IMR-90 (cell line): ENCODE measurements at regions not wholly inside any gene's neighbourhood (a gene's known extent, or its start where the extent isn't known, plus 50 kb on each side); places are given as distances from the start of the nearest gene placed in this dataset.

ENCODE experiments used
- ATAC-seq: fragments of 200-7000 bp; cut with Tn5 transposase; 2 replicates; pipeline ENCODE4 v1.9.1; 2020; ENCODE audit warnings: low read depth, mild to moderate bottlenecking, moderate library complexity
- BruUV-seq: library from RNA; stranded (reverse); fragments of 400-500 nt; replicated peaks from 2 replicates; lab custom pipeline; 2021; lab: Mats Ljungman, UMichigan
- CTCF ChIA-PET: fragments of 300-600 bp; formaldehyde crosslinking; extraction: SDS; loops from one replicate; lab custom pipeline; 2021; ENCODE audit warnings: antibody characterized with exemption; lab: Yijun Ruan, JAX
- POLR2A ChIA-PET: fragments of 300-600 bp; sonication (Branson Sonifier 250); formaldehyde crosslinking; loops from one replicate; lab custom pipeline; 2022; ENCODE audit warnings: antibody characterized with exemption; ENCODE audit not compliant: unreplicated experiment; lab: Charles Lee
- DNase-seq: peaks from one replicate; pipeline ENCODE4 v3.0.0; 2013
- H2AFZ ChIP-seq: replicated peaks from 2 replicates; pipeline ENCODE3; 2013; ENCODE audit warnings: low read length, mild to moderate bottlenecking; ENCODE audit not compliant: poor library complexity
- H2AK5ac ChIP-seq: 2 replicates; pipeline ENCODE4 v1.6.1; 2013; ENCODE audit warnings: low read depth, low read length, inconsistent platforms
- H2AK9ac ChIP-seq: replicated peaks from 2 replicates; pipeline ENCODE3; 2013; ENCODE audit warnings: mild to moderate bottlenecking, low read depth, low read length, moderate library complexity; ENCODE audit not compliant: poor library complexity
- H2BK120ac ChIP-seq: 2 replicates; pipeline ENCODE4 v1.6.1; 2013; ENCODE audit warnings: low read depth, low read length, inconsistent platforms
- H2BK15ac ChIP-seq: 3 replicates; pipeline ENCODE4 v1.6.1; 2013; ENCODE audit warnings: low read depth, low read length, inconsistent platforms
- H2BK20ac ChIP-seq: 2 replicates; pipeline ENCODE4 v1.6.1; 2013; ENCODE audit warnings: low read depth, mild to moderate bottlenecking, inconsistent platforms, low read length, moderate library complexity
- H2BK5ac ChIP-seq: 2 replicates; pipeline ENCODE4 v1.6.1; 2013; ENCODE audit warnings: mild to moderate bottlenecking, low read depth, low read length, inconsistent platforms; ENCODE audit not compliant: poor library complexity, severe bottlenecking
- H3K14ac ChIP-seq: replicated peaks from 2 replicates; pipeline ENCODE4 v1.6.1; 2013; ENCODE audit warnings: low read depth, low read length, inconsistent platforms
- H3K18ac ChIP-seq: 2 replicates; pipeline ENCODE4 v1.6.1; 2013; ENCODE audit warnings: low read depth, low read length, control low read depth
- H3K23ac ChIP-seq: 2 replicates; pipeline ENCODE4 v1.6.1; 2013; ENCODE audit warnings: low read depth, low read length, inconsistent platforms
- H3K27ac ChIP-seq: 2 replicates; pipeline ENCODE4 v1.5.1; 2013; ENCODE audit warnings: mild to moderate bottlenecking, control low read depth, low read length; ENCODE audit not compliant: insufficient read depth
- H3K27me3 ChIP-seq: 2 replicates; pipeline ENCODE4 v1.6.1; 2013; ENCODE audit warnings: low read length; ENCODE audit not compliant: control insufficient read depth, insufficient read depth
- H3K36me3 ChIP-seq: 2 replicates; pipeline ENCODE4 v1.6.1; 2013; ENCODE audit warnings: low read length, mixed read lengths; ENCODE audit not compliant: control insufficient read depth, insufficient read depth
- H3K4ac ChIP-seq: 2 replicates; pipeline ENCODE4 v1.6.1; 2013; ENCODE audit warnings: low read depth, low read length, inconsistent platforms
- H3K4me1 ChIP-seq: 2 replicates; pipeline ENCODE4 v1.6.1; 2013; ENCODE audit warnings: low read length, mixed read lengths; ENCODE audit not compliant: control insufficient read depth, insufficient read depth
- H3K4me2 ChIP-seq: 2 replicates; pipeline ENCODE4 v1.6.1; 2013; ENCODE audit warnings: low read depth, mild to moderate bottlenecking, control low read depth, low read length, moderate library complexity
- H3K4me3 ChIP-seq: 2 replicates; pipeline ENCODE4 v1.5.1; 2013; ENCODE audit warnings: low read depth, mild to moderate bottlenecking, control low read depth, low read length, moderate library complexity; ENCODE audit not compliant: insufficient read depth
- H3K56ac ChIP-seq: 2 replicates; pipeline ENCODE4 v1.6.1; 2013; ENCODE audit warnings: low read length, inconsistent platforms; ENCODE audit not compliant: insufficient read depth; ENCODE audit errors: extremely low read depth
- H3K79me1 ChIP-seq, 2 experiments: 2 replicates each; pipeline ENCODE4 v1.6.1; 2013; ENCODE audit warnings: low read length in 2 of 2, inconsistent platforms in 1 of 2, low read depth in 1 of 2
- H3K9ac ChIP-seq: 2 replicates; pipeline ENCODE4 v1.6.1; 2013; ENCODE audit warnings: low read depth, low read length, control low read depth
- H3K9me1 ChIP-seq: 2 replicates; pipeline ENCODE4 v1.6.1; 2013; ENCODE audit warnings: low read length, inconsistent platforms; ENCODE audit not compliant: insufficient read depth
- H3K9me3 ChIP-seq: 2 replicates; pipeline ENCODE4 v1.6.1; 2013; ENCODE audit warnings: low read length; ENCODE audit not compliant: control insufficient read depth, insufficient read depth
- H4K20me1 ChIP-seq: 2 replicates; pipeline ENCODE4 v1.6.1; 2013; ENCODE audit warnings: low read length, inconsistent platforms; ENCODE audit not compliant: insufficient read depth
- H4K5ac ChIP-seq: 2 replicates; pipeline ENCODE4 v1.6.1; 2013; ENCODE audit warnings: mild to moderate bottlenecking, low read depth, low read length, control low read depth
- H4K8ac ChIP-seq, 2 experiments: 2 replicates each; pipeline ENCODE4 v1.6.1; 2013; ENCODE audit warnings: low read depth in 2 of 2, low read length in 2 of 2, control low read depth in 1 of 2, inconsistent platforms in 1 of 2
- H4K91ac ChIP-seq: 2 replicates; pipeline ENCODE4 v1.6.1; 2013; ENCODE audit warnings: low read depth, low read length, inconsistent platforms; ENCODE audit not compliant: insufficient read depth
- MAFK ChIP-seq: IDR thresholded peaks from 2 replicates; pipeline ENCODE4 v1.6.1; 2012; ENCODE audit warnings: low read depth, low read length, improper control_type of control experiment
- RFX5 ChIP-seq: IDR thresholded peaks from 2 replicates; pipeline ENCODE4 v1.8.0; 2012; ENCODE audit warnings: low read depth, mild to moderate bottlenecking, low read length, moderate library complexity
- dilution Hi-C: fragments of 300-500 bp; cut with HindIII; formaldehyde crosslinking; loops from one replicate; pipeline ENCODE4 v1.14.3; 2018; ENCODE audit warnings: low sequenced_read_pairs; ENCODE audit not compliant: unreplicated experiment
- in situ Hi-C: fragments of 300-500 bp; cut with MboI; formaldehyde crosslinking; loops from 3 replicates; pipeline ENCODE4 v1.14.3; 2019; ENCODE audit warnings: low sequenced_read_pairs, inconsistent platforms, mixed read lengths
- intact Hi-C: fragments of 100-400 bp; cut with micrococcal nuclease; formaldehyde crosslinking; loops from 2 replicates; pipeline ENCODE4 v1.10.0; 2022

DNA sequence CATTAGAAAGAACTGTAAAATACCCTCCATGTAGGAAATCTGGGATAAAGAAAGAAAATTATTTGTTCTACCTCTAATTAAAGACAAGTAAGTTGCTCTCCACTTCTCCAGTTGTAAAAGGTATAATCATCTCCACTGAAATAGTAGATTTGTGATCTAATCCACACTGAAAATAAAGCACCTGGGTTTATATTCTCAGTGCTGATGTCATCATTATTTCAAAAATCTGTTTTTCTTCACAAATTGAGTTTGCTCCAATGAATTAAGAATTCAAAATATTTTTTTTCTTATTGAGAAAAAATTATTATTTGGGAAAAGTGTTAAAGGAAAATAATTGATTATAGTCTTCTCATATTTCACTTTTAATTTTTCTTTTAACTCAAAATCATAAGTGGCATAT lies 869.2 kb downstream of the SLC16A7 start:
- Histone ChIP-seq H3K36me3 (no peaks in the 10 kb centered on the region), H3K4me1 (no peaks in the 10 kb centered on the region), H3K56ac (no peak overlapping the region), H3K27ac (no peak overlapping the region), H3K18ac (no peak overlapping the region), H2AFZ (no peak overlapping the region), H3K9me1 (no peaks in the 10 kb centered on the region), H2BK120ac (no peak overlapping the region), H4K8ac (no peak overlapping the region), H3K79me1 (no peaks in the 10 kb centered on the region), H2AK5ac (no peak overlapping the region), H4K20me1 (no peaks in the 10 kb centered on the region), H3K9ac (no peak overlapping the region), H2AK9ac (no peak overlapping the region), H3K23ac (no peak overlapping the region), H4K91ac (no peak overlapping the region), H2BK20ac (no peak overlapping the region), H3K9me3 (no peaks in the 10 kb centered on the region), H3K14ac (no peak overlapping the region), H3K4me3 (no peak overlapping the region), H3K4me2 (no peak overlapping the region), H2BK15ac (no peak overlapping the region), H3K27me3 (no peaks in the 10 kb centered on the region), H4K5ac (no peak overlapping the region), H3K4ac (no peak overlapping the region), H2BK5ac (no peak overlapping the region)
- dilution Hi-C loops (no loop called here), in situ Hi-C loops (no loop called here), intact Hi-C loops (no loop called here)
- no TSS peak for BruUV-seq
- peak; percentile 72 for TF ChIP-seq MAFK
- TF ChIP-seq RFX5, result no peak
- no peak for ATAC-seq
- DNase-seq, result no peak
- ChIA-PET POLR2A (no interaction called here), CTCF (no interaction called here)
